WI38 (cell line): ENCODE measurements at regions not wholly inside any gene's neighbourhood (a gene's known extent, or its start where the extent isn't known, plus 50 kb on each side); places are given as distances from the start of the nearest gene placed in this dataset.
"Not testable (repeated sequence)": the region's sequence is repeated elsewhere in the genome, so short reads cannot be mapped to it uniquely, and the experiment has no call there.

ENCODE experiments used
- H3K4me3 ChIP-seq: 2 replicates; pipeline ENCODE4 v1.5.1; 2011; ENCODE audit warnings: low read depth, mild to moderate bottlenecking, control low read depth, low read length

GRCh38 chr7:73176813-73177212 lies 91.0 kb upstream of the SPDYE9 start:
- H3K4me3 ChIP-seq = not testable (repeated sequence)

DNA sequence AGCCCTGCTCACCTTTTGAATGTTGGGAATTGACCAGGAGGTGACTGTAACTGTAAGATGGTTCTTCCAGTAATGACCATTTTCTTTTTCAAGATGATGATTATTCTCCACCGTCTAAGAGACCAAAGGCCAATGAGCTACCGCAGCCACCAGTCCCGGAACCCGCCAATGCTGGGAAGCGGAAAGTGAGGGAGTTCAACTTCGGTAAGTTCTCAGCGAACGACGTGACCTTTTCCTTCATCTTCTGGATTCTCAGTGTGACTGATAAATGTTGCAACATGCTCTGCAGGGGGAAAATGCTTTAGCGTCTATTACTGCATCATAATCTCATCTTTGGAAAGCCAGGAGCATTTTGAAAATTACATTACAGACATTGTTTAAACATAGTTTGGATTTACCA lies 89.5 kb upstream of the SPDYE9 start:
- not testable (repeated sequence) for H3K4me3 ChIP-seq

DNA sequence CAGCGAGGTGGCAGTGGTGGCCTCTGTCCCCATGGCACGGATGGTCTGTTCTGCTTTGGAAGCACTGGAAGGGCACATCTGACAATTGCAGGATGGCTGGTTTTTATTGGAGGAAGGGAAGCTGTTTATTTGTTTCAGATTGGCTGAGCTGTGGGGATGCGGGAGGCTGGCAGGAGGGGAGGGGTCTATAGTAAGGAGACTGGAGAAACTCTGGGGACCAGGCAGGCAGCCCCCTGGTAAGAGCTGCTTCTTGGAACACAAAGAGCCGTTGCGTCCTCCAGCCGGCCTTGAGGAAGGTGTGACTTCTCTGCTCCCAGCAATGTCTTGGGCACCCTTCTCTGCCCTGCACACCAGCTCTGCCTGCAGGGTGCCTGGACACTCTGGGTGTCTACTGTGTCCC lies 85.1 kb upstream of the SPDYE9 start:
- H3K4me3 ChIP-seq = not testable (repeated sequence)

DNA sequence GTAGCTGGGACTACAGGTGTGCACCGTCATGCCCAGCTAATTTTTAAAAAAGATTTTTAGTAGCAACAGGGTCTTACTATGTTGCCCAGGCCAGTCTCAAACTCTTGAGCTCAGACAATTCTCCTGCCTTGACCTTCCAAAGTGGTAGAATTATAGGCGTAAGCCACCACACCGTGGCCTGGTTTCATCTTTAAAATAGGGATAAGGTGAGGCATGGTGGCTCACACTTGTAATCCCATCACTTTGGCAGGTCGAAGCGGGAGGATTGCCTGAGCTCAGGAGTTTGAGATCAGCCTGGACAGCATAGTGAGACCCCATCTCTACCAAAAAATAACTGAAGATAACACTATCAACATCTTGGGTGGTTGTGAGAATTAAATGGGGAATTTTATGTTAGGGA lies 84.6 kb upstream of the SPDYE9 start:
- not testable (repeated sequence) for H3K4me3 ChIP-seq

DNA sequence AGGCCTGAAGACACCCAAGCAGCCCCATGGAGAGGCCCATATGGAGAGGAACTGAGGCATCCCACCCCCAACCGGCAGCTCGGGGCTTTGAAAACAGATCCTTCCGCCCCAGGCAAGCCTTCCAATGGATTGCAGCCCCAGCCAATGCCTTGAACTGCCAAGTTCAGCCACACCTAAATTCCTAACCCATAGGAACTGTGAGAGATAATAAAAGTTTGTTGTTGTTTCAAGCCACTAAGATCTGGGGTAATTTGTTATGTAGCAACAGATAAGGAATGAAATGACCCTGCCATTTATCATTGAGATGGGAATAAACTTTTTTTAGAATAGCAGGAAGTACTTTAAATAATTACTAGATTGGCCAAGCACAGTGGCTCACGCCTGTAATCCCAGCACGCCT lies 80.3 kb upstream of the SPDYE9 start:
- H3K4me3 ChIP-seq = not testable (repeated sequence)

- not testable (repeated sequence) for H3K4me3 ChIP-seq
These were observed 76.8 kb upstream of the SPDYE9 start for GRCh38 chr7:73162680-73163079.

DNA sequence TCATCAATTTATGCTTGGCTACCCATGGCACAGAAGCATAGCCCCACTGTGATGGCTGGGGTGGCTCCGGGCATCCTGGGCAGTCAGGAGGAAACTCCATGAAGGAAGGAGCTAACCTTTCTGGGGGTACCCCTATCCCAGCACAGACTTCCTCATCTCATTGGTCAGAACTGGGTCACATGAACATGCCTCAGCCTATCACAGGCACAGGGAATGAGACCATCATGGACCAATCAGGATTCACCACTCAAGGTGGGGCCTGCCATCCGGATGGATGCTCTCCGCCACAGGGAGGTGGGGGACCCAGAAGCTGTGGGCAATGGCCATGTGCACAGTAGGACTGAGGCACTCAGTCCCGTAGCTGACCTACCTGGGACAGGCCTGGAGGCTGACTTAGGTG lies 75.9 kb upstream of the SPDYE9 start:
- H3K4me3 ChIP-seq = not testable (repeated sequence)

DNA sequence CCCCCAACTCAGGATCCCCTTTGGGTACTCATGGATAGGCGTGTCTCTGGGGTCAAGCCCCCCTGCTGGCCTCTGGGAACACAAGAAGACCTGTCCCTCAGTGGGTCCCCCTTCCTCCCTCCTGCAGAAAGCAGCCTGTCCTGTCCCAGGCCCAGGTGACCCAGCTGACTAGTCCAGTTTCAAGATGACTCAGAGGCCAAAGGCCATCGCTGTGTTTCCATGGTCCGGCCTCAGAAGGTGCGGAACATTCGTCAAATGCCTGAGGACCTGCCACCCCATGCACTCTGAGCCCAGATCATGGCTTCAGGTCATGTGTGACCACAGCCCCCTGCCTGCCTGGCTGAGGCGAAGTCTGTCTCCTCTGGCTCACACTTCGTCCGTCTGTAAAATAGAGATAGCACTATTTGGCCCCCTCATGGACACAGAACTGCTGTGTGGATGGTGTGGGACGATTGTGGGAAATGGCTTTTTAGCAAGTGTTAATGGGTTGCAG lies 71.4 kb upstream of the SPDYE9 start:
- H3K4me3 ChIP-seq = not testable (repeated sequence)

GRCh38 chr7:73156510-73157168 lies 70.8 kb upstream of the SPDYE9 start:
- H3K4me3 ChIP-seq = peak overlapping the region; percentile 52

DNA sequence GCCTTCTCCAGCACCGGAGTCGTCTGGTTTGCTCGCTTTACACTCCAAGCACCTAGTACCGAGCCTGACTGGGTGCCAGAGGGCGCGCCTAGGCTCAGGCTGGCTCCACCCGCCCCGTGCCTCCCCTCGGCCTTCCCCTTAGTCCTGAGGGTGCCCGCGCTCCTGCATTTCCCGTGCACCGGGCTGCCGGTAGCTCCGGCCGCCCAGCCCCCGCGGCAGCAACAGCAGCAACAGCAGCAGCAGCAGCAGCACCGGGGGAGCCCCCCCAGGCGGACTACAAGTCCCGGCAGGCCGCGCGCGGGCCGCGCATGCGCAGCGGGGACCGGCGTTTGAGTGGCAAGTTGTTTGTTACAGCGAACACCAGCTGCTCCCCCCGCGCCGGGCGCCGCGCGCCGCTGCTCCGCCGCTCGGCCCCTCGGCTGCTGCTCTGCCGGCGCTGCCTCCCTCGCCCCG lies 68.8 kb upstream of the SPDYE9 start:
- 0 out of 2 replicates have a peak overlapping the region, but pooled peaks have one; percentile 4 for H3K4me3 ChIP-seq

DNA sequence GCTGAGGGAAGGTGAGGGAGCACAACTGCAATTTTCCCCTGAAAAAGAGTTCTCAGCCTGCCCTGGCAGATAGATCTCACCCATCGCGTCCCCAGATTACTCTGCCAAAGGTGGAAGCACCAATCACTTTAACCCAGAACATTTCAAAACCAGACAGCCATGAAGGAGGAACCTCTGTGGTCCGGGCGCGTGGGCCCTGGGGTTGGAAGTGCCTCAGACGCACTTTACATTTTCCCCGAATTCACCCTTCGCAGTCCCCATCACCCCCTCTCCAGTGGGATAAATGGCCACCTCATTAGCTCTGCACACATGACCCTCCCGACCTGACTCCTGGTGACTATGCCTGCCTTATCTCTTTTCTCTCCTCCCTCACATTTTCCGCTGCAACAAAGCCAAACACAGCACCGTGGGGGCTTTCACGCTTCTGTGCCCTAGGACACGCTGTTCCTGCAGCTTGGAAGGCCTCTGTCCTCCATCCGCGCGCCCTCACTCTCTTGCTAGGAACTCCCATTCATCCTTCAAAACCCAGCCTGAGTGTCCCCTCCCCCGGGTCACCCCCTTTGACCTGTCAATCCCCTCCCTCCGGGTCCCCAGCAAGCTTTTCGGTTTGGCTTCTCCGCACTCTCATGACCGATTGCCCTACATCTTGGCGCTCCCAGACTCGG lies 68.2 kb upstream of the SPDYE9 start:
- not testable (repeated sequence) for H3K4me3 ChIP-seq

GRCh38 chr7:73148570-73148969 lies 62.7 kb upstream of the SPDYE9 start:
- not testable (repeated sequence) for H3K4me3 ChIP-seq

DNA sequence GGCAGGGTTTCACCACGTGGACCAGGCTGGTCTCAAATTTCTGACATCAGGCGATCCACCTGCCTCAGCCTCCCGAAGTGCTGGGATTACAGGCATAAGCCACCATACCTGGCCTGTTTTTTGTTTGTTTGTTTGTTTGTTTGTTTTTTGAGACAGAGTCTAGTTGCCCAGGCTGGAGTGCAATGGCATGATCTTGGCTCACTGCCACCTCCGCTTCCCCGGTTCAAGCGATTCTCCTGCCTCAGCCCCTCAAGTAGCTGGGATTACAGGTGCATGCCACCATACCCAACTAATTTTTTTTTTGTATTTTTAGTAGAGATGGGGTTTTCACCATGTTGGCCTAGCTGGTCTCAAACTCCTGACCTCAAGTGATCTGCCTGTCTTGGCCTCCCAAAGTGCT lies 61.8 kb upstream of the SPDYE9 start:
- not testable (repeated sequence) for H3K4me3 ChIP-seq

GRCh38 chr7:73143993-73144392 lies 58.2 kb upstream of the SPDYE9 start:
- H3K4me3 ChIP-seq = not testable (repeated sequence)

DNA sequence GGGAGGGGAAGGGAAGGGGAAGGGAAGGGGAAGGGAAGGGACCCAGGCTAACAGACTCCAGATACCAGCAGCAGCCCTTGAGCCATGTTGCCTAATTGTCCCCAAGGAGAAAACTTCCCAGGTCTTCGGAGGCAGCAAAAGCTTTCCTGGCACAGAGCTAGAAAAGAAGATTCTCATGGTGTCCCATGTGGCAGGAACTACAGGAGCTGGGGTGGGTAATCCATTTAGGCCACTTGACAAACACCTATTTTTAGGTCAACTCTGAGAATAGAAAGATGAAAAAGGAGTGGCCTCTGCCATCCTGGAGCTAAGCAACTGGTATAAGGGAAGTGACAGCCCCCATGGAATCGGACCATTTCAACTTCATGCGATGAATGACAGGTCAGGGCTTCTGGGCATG lies 52.1 kb upstream of the SPDYE9 start:
- H3K4me3 ChIP-seq = not testable (repeated sequence)
